HCT116 (cell line): ENCODE measurements at regions not wholly inside any gene's neighbourhood (a gene's known extent, or its start where the extent isn't known, plus 50 kb on each side); places are given as distances from the start of the nearest gene placed in this dataset.

ENCODE experiments used
- ATAC-seq: fragments of 200-7000 bp; cut with Tn5 transposase; 2 replicates; pipeline ENCODE4 v1.9.1; 2020; ENCODE audit warnings: mild to moderate bottlenecking, moderate library complexity
- BruUV-seq: library from RNA; stranded (reverse); fragments of 400-500 nt; replicated peaks from 2 replicates; lab custom pipeline; 2021; lab: Mats Ljungman, UMichigan
- CTCF ChIA-PET: fragments of 300-600 bp; sonication (Branson Sonifier 250); formaldehyde crosslinking; loops from one replicate; lab custom pipeline; 2021; ENCODE audit warnings: antibody characterized with exemption; lab: Charles Lee
- POLR2A ChIA-PET: fragments of 300-600, 350-600 bp; sonication (Branson Sonifier 250); formaldehyde crosslinking; loops from one replicate; lab custom pipeline; 2021; ENCODE audit warnings: antibody characterized with exemption; lab: Charles Lee
- RAD21 ChIA-PET, 2 experiments: fragments of 300-600 bp; sonication (Branson Sonifier 250); formaldehyde crosslinking; loops; one replicate each; lab custom pipeline; 2023; ENCODE audit warnings: low total read pairs in 2 of 2; ENCODE audit not compliant: uncharacterized antibody in 2 of 2, unreplicated experiment in 2 of 2, low non-redundant PET in 1 of 2; lab: Charles Lee
- DNase-seq: peaks from one replicate; pipeline ENCODE4 v3.0.0-alpha.2; 2010; ENCODE audit warnings: low read depth, low spot score
- H2AFZ ChIP-seq: fragments of 200-600 bp; shearing (Covaris generic), sonication (generic); 2 replicates; pipeline ENCODE4 v1.6.1; 2017; ENCODE audit warnings: low read depth, mixed run types, mixed read lengths, antibody characterized with exemption, low read length; ENCODE audit not compliant: poor library complexity, severe bottlenecking
- H3K27ac ChIP-seq: 2 replicates; pipeline ENCODE4 v1.5.1; 2012; ENCODE audit warnings: low read depth, low read length
- H3K27me3 ChIP-seq: fragments of 200-600 bp; sonication (generic); 2 replicates; pipeline ENCODE4 v1.6.1; 2016; ENCODE audit warnings: mixed run types, low read length, mixed read lengths; ENCODE audit not compliant: insufficient read depth
- H3K36me3 ChIP-seq, 2 experiments: fragments of 200-500 bp in 1 of 2; fragments of 200-600 bp in 1 of 2; sonication (Bioruptor generic) in 1 of 2; sonication (generic) in 1 of 2; 2 replicates each; pipeline versions ENCODE4 v1.5.1 to v1.6.1; 2014 to 2016; ENCODE audit warnings: low read length in 2 of 2, inconsistent platforms in 1 of 2, mixed read lengths in 1 of 2, mixed run types in 1 of 2; ENCODE audit not compliant: insufficient read depth in 2 of 2, control insufficient read depth in 1 of 2
- H3K4me1 ChIP-seq, 2 experiments: fragments of 200-600 bp in 1 of 2; sonication (generic) in 1 of 2; 2 replicates each; pipeline versions ENCODE4 v1.5.1 to v1.6.1; 2012 to 2017; ENCODE audit warnings: low read length in 2 of 2, inconsistent platforms in 1 of 2, mild to moderate bottlenecking in 1 of 2, mixed read lengths in 1 of 2, mixed run types in 1 of 2, moderate library complexity in 1 of 2; ENCODE audit not compliant: insufficient read depth in 2 of 2, control insufficient read depth in 1 of 2
- H3K4me2 ChIP-seq: fragments of 200-600 bp; sonication (generic); 2 replicates; pipeline ENCODE4 v1.6.1; 2017; ENCODE audit warnings: mixed run types, low read length, mixed read lengths
- H3K4me3 ChIP-seq, 2 experiments: fragments of 200-600 bp in 1 of 2; sonication (generic) in 1 of 2; replicated peaks in 1 of 2; 2 replicates each; pipeline ENCODE4 v1.5.1; 2011 to 2016; ENCODE audit warnings: low read length in 2 of 2, control low read depth in 1 of 2, low read depth in 1 of 2, mild to moderate bottlenecking in 1 of 2, mixed read lengths in 1 of 2, mixed run types in 1 of 2
- H3K79me2 ChIP-seq: fragments of 200-600 bp; sonication (generic); 2 replicates; pipeline ENCODE4 v1.6.1; 2017; ENCODE audit warnings: mild to moderate bottlenecking, mixed run types, low read length, moderate library complexity, mixed read lengths; ENCODE audit not compliant: insufficient read depth
- H3K9ac ChIP-seq: fragments of 200-600 bp; sonication (generic); 2 replicates; pipeline ENCODE4 v1.6.1; 2016; ENCODE audit warnings: low read length, mixed read lengths
- H3K9me2 ChIP-seq: fragments of 200-600 bp; sonication (generic), shearing (Covaris generic); 2 replicates; pipeline ENCODE4 v1.6.1; 2017; ENCODE audit warnings: mixed run types, mild to moderate bottlenecking, moderate library complexity; ENCODE audit not compliant: insufficient read depth
- H3K9me3 ChIP-seq, 2 experiments: fragments of 200-500 bp in 1 of 2; fragments of 200-600 bp in 1 of 2; sonication (Bioruptor generic) in 1 of 2; sonication (generic) in 1 of 2; 2 replicates each; pipeline ENCODE4 v1.6.1; 2014 to 2017; ENCODE audit warnings: low read length in 2 of 2, mixed read lengths in 2 of 2, inconsistent platforms in 1 of 2, low read depth in 1 of 2, mild to moderate bottlenecking in 1 of 2, mixed run types in 1 of 2, moderate library complexity in 1 of 2; ENCODE audit not compliant: control insufficient read depth in 1 of 2, insufficient read depth in 1 of 2
- H4K20me1 ChIP-seq: fragments of 200-600 bp; sonication (generic), shearing (Covaris generic); 2 replicates; pipeline ENCODE4 v1.6.1; 2017; ENCODE audit warnings: mixed run types, mild to moderate bottlenecking, moderate library complexity; ENCODE audit not compliant: insufficient read depth
- CBX3 ChIP-seq: IDR thresholded peaks from 2 replicates; pipeline ENCODE4 v1.6.1; 2012; ENCODE audit warnings: low read depth
- CEBPB ChIP-seq: IDR thresholded peaks from 2 replicates; pipeline ENCODE4 v1.6.1; 2012; ENCODE audit warnings: low read depth
- EGR1 ChIP-seq: IDR thresholded peaks from 2 replicates; pipeline ENCODE4 v1.6.1; 2012; ENCODE audit warnings: low read depth
- ELF1 ChIP-seq: IDR thresholded peaks from 2 replicates; pipeline ENCODE4 v1.6.1; 2012; ENCODE audit warnings: low read depth, borderline replicate concordance
- EZH2 ChIP-seq: fragments of 200-600 bp; sonication (generic); IDR thresholded peaks from 2 replicates; pipeline ENCODE4 v1.6.1; 2017; ENCODE audit warnings: antibody characterized with exemption, mixed run types
- EZH2phosphoT487 ChIP-seq: fragments of 200-600 bp; IDR thresholded peaks from 2 replicates; pipeline ENCODE4 v1.6.1; 2018; ENCODE audit warnings: antibody characterized with exemption, borderline replicate concordance
- FOSL1 ChIP-seq: IDR thresholded peaks from 2 replicates; pipeline ENCODE4 v1.6.1; 2012; ENCODE audit warnings: low read depth
- JUND ChIP-seq: IDR thresholded peaks from 2 replicates; pipeline ENCODE4 v1.6.1; 2012
- POLR2A ChIP-seq: IDR thresholded peaks from 2 replicates; pipeline ENCODE4 v1.7.0; 2011; ENCODE audit warnings: borderline replicate concordance; ENCODE audit not compliant: insufficient read depth, insufficient read length; ENCODE audit errors: extremely low read depth
- POLR2AphosphoS5 ChIP-seq: IDR thresholded peaks from 2 replicates; pipeline ENCODE4 v1.6.1; 2011; ENCODE audit warnings: mild to moderate bottlenecking, low read depth, low read length, moderate library complexity
- RAD21 ChIP-seq: IDR thresholded peaks from 2 replicates; pipeline ENCODE4 v1.6.1; 2012; ENCODE audit warnings: low read depth, mild to moderate bottlenecking
- SIN3A ChIP-seq: IDR thresholded peaks from 2 replicates; pipeline ENCODE4 v1.6.1; 2012; ENCODE audit warnings: low read depth
- SRF ChIP-seq: IDR thresholded peaks from 2 replicates; pipeline ENCODE4 v1.6.1; 2012; ENCODE audit warnings: low read depth
- TCF7L2 ChIP-seq: IDR thresholded peaks from 2 replicates; pipeline ENCODE4 v1.7.0; 2011; ENCODE audit warnings: borderline replicate concordance, inconsistent platforms; ENCODE audit not compliant: insufficient read depth, insufficient read length; ENCODE audit errors: extremely low read depth
- YY1 ChIP-seq: IDR thresholded peaks from 2 replicates; pipeline ENCODE4 v1.6.1; 2011; ENCODE audit warnings: low read length, low read depth, moderate library complexity, mild to moderate bottlenecking; ENCODE audit not compliant: insufficient replicate concordance; ENCODE audit errors: extremely low read depth
- ZNF274 ChIP-seq: fragments of 200-500 bp; sonication (Bioruptor generic); IDR thresholded peaks from 2 replicates; pipeline ENCODE4 v1.6.1; 2014; ENCODE audit warnings: mild to moderate bottlenecking, low read depth, low read length, inconsistent platforms
- intact Hi-C: fragments of 100-400 bp; cut with micrococcal nuclease; formaldehyde crosslinking; loops from 2 replicates; pipeline ENCODE4 v1.10.0; 2022
- TF ChIP-seq, protein P1 (sequence below), 3 experiments: fragments of 200-600 bp in 1 of 3; sonication (generic) in 1 of 3; IDR thresholded peaks in 2 of 3; conservative IDR thresholded peaks in 1 of 3; 2 replicates each; pipeline ENCODE4 v1.5.1; 2012 to 2017; ENCODE audit warnings: low read depth in 2 of 3, low read length in 2 of 3, antibody characterized with exemption in 1 of 3, borderline replicate concordance in 1 of 3, control low read depth in 1 of 3, mild to moderate bottlenecking in 1 of 3, mixed read lengths in 1 of 3, mixed run types in 1 of 3, moderate library complexity in 1 of 3; ENCODE audit not compliant: insufficient read depth in 1 of 3
- TF ChIP-seq, protein P2 (sequence below): IDR thresholded peaks from 2 replicates; pipeline ENCODE4 v1.6.1; 2012
- TF ChIP-seq, protein P3 (sequence below): IDR thresholded peaks from 2 replicates; pipeline ENCODE4 v1.6.1; 2011; ENCODE audit warnings: mild to moderate bottlenecking, low read length, moderate library complexity; ENCODE audit not compliant: insufficient replicate concordance; ENCODE audit errors: extremely low read depth

DNA sequence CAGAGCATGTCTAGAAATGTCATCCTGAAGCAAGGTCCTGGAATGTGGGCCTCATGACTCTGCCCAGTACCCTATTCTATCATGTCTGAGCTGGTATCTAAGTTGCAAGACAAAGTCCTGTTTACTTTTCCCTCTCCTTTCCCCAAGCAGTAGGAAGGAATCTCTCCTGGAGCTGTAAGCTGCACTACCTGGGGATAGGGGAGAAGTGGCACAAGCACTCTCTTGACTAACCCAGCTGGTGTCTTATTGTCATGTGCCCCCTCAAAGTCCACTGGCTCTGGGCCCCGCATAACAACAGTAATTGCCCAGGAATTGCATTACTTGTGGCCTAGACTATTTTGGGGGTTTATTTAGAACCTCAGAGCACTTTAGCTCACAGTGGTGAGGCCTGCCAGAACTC lies 1366.3 kb upstream of the GOT2 start:
- H3K36me3 ChIP-seq = no peaks in the 10 kb centered on the region
- H2AFZ ChIP-seq = no peak overlapping the region
- ATAC-seq = no peak
- no peak overlapping the region for H3K4me3 ChIP-seq
- no peaks in the 10 kb centered on the region for H3K9me2 ChIP-seq
- H3K27ac ChIP-seq = no peak overlapping the region
- H3K9ac ChIP-seq = no peak overlapping the region
- POLR2A ChIA-PET = no interaction called here
- no peaks in the 10 kb centered on the region for H3K27me3 ChIP-seq
- no peak for TF ChIP-seq SIN3A
- TF ChIP-seq, protein P1, sequence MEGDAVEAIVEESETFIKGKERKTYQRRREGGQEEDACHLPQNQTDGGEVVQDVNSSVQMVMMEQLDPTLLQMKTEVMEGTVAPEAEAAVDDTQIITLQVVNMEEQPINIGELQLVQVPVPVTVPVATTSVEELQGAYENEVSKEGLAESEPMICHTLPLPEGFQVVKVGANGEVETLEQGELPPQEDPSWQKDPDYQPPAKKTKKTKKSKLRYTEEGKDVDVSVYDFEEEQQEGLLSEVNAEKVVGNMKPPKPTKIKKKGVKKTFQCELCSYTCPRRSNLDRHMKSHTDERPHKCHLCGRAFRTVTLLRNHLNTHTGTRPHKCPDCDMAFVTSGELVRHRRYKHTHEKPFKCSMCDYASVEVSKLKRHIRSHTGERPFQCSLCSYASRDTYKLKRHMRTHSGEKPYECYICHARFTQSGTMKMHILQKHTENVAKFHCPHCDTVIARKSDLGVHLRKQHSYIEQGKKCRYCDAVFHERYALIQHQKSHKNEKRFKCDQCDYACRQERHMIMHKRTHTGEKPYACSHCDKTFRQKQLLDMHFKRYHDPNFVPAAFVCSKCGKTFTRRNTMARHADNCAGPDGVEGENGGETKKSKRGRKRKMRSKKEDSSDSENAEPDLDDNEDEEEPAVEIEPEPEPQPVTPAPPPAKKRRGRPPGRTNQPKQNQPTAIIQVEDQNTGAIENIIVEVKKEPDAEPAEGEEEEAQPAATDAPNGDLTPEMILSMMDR (IDR thresholded peaks at IDR 0.05 in 2 of 3, conservative IDR thresholded peaks at IDR 0.05 in 1 of 3; ENCODE audit: borderline replicate concordance in 1 of 3, insufficient read depth in 1 of 3, low read depth in 2 of 3, low read length in 2 of 3) = no peak
- TF ChIP-seq JUND = no peak
- TF ChIP-seq POLR2AphosphoS5 = no peak
- TF ChIP-seq, protein P2, sequence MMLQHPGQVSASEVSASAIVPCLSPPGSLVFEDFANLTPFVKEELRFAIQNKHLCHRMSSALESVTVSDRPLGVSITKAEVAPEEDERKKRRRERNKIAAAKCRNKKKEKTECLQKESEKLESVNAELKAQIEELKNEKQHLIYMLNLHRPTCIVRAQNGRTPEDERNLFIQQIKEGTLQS = no peak
- TF ChIP-seq SRF = no peak
- TF ChIP-seq EGR1 = no peak
- TF ChIP-seq ELF1 = no peak
- TF ChIP-seq, all 23 proteins: peak for 0
- DNase-seq = no peak
- ChIA-PET RAD21 (no interaction called here), CTCF (no interaction called here)
- Histone ChIP-seq H3K9me3 (peaks cover 4 to 21% of the 10 kb centered on the region in 2 experiments; a peak in 2 of 4 replicates), H3K4me1 (no peaks in the 10 kb centered on the region), H3K79me2 (no peaks in the 10 kb centered on the region), H4K20me1 (no peaks in the 10 kb centered on the region), H3K4me2 (no peak overlapping the region)
- intact Hi-C loops = no loop called here
- no TSS peak for BruUV-seq

DNA sequence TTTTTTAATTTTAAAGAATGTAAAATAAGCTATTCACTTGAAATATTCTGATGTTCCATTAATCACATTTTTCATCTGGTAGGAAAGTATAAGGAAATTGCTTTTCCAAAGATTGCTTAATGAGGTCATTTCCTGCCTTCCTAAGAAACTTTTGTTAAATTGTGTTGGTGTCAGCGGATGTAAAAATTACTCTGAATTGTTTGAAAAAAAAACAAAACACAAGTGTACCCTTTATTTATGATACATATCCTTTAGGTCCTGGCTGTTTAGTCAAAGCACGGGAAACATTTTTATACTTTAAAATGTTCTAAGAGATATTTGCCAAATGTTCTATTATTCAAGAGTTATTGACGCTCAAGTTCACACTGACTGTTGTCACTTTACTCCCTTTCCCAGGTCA lies 1357.4 kb upstream of the GOT2 start:
- peaks cover 0 to 3% of the 10 kb centered on the region in 2 experiments; a peak in 2 of 4 replicates for H3K9me3 ChIP-seq
- no peak overlapping the region for H3K4me2 ChIP-seq
- no TSS peak for BruUV-seq
- ChIA-PET CTCF (no interaction called here), RAD21 (no interaction called here), POLR2A (no interaction called here)
- H3K9ac ChIP-seq = no peak overlapping the region
- no peaks in the 10 kb centered on the region for H3K36me3 ChIP-seq
- ATAC-seq = no peak
- no peaks in the 10 kb centered on the region for H3K27me3 ChIP-seq
- DNase-seq = no peak
- no peaks in the 10 kb centered on the region for H3K4me1 ChIP-seq
- no peaks in the 10 kb centered on the region for H3K9me2 ChIP-seq
- intact Hi-C loops = no loop called here
- no peak overlapping the region for H2AFZ ChIP-seq
- H3K4me3 ChIP-seq = no peak overlapping the region
- no peaks in the 10 kb centered on the region for H3K79me2 ChIP-seq
- no peaks in the 10 kb centered on the region; the same call in 1 of the 2 replicates for H4K20me1 ChIP-seq
- no peak overlapping the region for H3K27ac ChIP-seq
- TF ChIP-seq ZNF274 = no peak
- TF ChIP-seq FOSL1 = no peak
- no peak for TF ChIP-seq TCF7L2
- no peak for TF ChIP-seq YY1
- TF ChIP-seq POLR2AphosphoS5 = no peak
- no peak for TF ChIP-seq CBX3
- no peak for TF ChIP-seq JUND
- TF ChIP-seq ELF1 = no peak
- TF ChIP-seq, protein P3, sequence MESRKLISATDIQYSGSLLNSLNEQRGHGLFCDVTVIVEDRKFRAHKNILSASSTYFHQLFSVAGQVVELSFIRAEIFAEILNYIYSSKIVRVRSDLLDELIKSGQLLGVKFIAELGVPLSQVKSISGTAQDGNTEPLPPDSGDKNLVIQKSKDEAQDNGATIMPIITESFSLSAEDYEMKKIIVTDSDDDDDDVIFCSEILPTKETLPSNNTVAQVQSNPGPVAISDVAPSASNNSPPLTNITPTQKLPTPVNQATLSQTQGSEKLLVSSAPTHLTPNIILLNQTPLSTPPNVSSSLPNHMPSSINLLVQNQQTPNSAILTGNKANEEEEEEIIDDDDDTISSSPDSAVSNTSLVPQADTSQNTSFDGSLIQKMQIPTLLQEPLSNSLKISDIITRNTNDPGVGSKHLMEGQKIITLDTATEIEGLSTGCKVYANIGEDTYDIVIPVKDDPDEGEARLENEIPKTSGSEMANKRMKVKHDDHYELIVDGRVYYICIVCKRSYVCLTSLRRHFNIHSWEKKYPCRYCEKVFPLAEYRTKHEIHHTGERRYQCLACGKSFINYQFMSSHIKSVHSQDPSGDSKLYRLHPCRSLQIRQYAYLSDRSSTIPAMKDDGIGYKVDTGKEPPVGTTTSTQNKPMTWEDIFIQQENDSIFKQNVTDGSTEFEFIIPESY = no peak
- TF ChIP-seq POLR2A = no peak
- no peak for TF ChIP-seq RAD21
- TF ChIP-seq CEBPB = no peak
- TF ChIP-seq EGR1 = no peak
- no peak for TF ChIP-seq EZH2phosphoT487
- no peak for TF ChIP-seq EZH2
